WERI-Rb-1 (cell line): ENCODE measurements at regions not wholly inside any gene's neighbourhood (a gene's known extent, or its start where the extent isn't known, plus 50 kb on each side); places are given as distances from the start of the nearest gene placed in this dataset.

Experiments
- DNase-seq: peaks from one replicate; pipeline ENCODE4 v3.0.0-alpha.2; 2020
- H3K27ac ChIP-seq: fragments of 250-450 bp; sonication (Bioruptor Pico); 2 replicates; pipeline ENCODE4 v1.5.1; 2020; ENCODE audit warnings: mild to moderate bottlenecking, moderate library complexity
- H3K27me3 ChIP-seq: fragments of 250-450 bp; sonication (Bioruptor Pico); 2 replicates; pipeline ENCODE4 v1.5.1; 2021; ENCODE audit warnings: mild to moderate bottlenecking, low read depth, moderate library complexity; ENCODE audit not compliant: insufficient read depth, severe bottlenecking
- H3K36me3 ChIP-seq: fragments of 250-450 bp; sonication (Bioruptor Pico); 2 replicates; pipeline ENCODE4 v1.5.1; 2020; ENCODE audit warnings: mild to moderate bottlenecking, moderate library complexity
- H3K4me3 ChIP-seq: 2 replicates; pipeline ENCODE4 v1.5.1; 2011; ENCODE audit warnings: low read depth, mild to moderate bottlenecking, control low read depth, low read length
- H3K9me3 ChIP-seq: fragments of 250-450 bp; sonication (Bioruptor Pico); 2 replicates; pipeline ENCODE4 v1.5.1; 2021; ENCODE audit warnings: mild to moderate bottlenecking, moderate library complexity; ENCODE audit not compliant: severe bottlenecking
- CTCF ChIP-seq: IDR thresholded peaks from 2 replicates; pipeline ENCODE4 v1.5.1; 2011; ENCODE audit warnings: low read depth, mild to moderate bottlenecking, control low read depth, inconsistent platforms, low read length

GRCh38 chr10:131770946-131771633 lies 129.7 kb upstream of the PPP2R2D start:
- no peak for DNase-seq
- peaks cover 3% of the 10 kb centered on the region for H3K9me3 ChIP-seq
- no peak overlapping the region for H3K4me3 ChIP-seq
- TF ChIP-seq CTCF, result no peak
- no peaks in the 10 kb centered on the region for H3K27me3 ChIP-seq
- no peaks in the 10 kb centered on the region for H3K36me3 ChIP-seq
- no peak overlapping the region for H3K27ac ChIP-seq

GRCh38 chr10:131771634-131772358 lies 129.0 kb upstream of the PPP2R2D start:
- Histone ChIP-seq H3K9me3 (peaks cover 8% of the 10 kb centered on the region), H3K4me3 (no peak overlapping the region), H3K36me3 (no peaks in the 10 kb centered on the region), H3K27ac (no peak overlapping the region), H3K27me3 (no peaks in the 10 kb centered on the region)
- DNase-seq, result no peak
- TF ChIP-seq CTCF, result no peak

GRCh38 chr10:131772441-131772840 lies 128.4 kb upstream of the PPP2R2D start:
- peaks cover 14% of the 10 kb centered on the region for H3K9me3 ChIP-seq
- no peaks in the 10 kb centered on the region for H3K27me3 ChIP-seq
- TF ChIP-seq CTCF, result no peak
- H3K4me3 ChIP-seq, result no peak overlapping the region
- no peaks in the 10 kb centered on the region for H3K36me3 ChIP-seq
- H3K27ac ChIP-seq, result no peak overlapping the region
- DNase-seq, result no peak

GRCh38 chr10:131773370-131774343 lies 127.2 kb upstream of the PPP2R2D start:
- peaks cover 25% of the 10 kb centered on the region for H3K9me3 ChIP-seq
- H3K4me3 ChIP-seq, result no peak overlapping the region
- TF ChIP-seq CTCF, result no peak
- no peak overlapping the region for H3K27ac ChIP-seq
- no peaks in the 10 kb centered on the region for H3K27me3 ChIP-seq
- DNase-seq, result no peak
- H3K36me3 ChIP-seq, result no peaks in the 10 kb centered on the region

- Histone ChIP-seq H3K9me3 (peaks cover 25% of the 10 kb centered on the region), H3K27me3 (no peaks in the 10 kb centered on the region), H3K36me3 (no peaks in the 10 kb centered on the region), H3K4me3 (no peak overlapping the region), H3K27ac (no peak overlapping the region)
- no peak for DNase-seq
- TF ChIP-seq CTCF, result no peak
Observed at GRCh38 chr10:131774681-131775085, 126.1 kb upstream of the PPP2R2D start.
